ENCODE measurements at regions not wholly inside any gene's neighbourhood (a gene's known extent, or its start where the extent isn't known, plus 50 kb on each side); places are given as distances from the start of the nearest gene placed in this dataset.
"Not testable (repeated sequence)": the region's sequence is repeated elsewhere in the genome, so short reads cannot be mapped to it uniquely, and the experiment has no call there.

GRCh38 chr4:42288876-42289275 lies 108.4 kb upstream of the SHISA3 start:
- not testable (repeated sequence) for DNase-seq

GRCh38 chr4:42292192-42292591 lies 105.1 kb upstream of the SHISA3 start:
- DNase-seq, result not testable (repeated sequence)

- DNase-seq, result no peak
Observed at GRCh38 chr4:42293967-42294813, 103.1 kb upstream of the SHISA3 start.

- no peak for DNase-seq
Observed at GRCh38 chr4:42296196-42296595, 101.1 kb upstream of the SHISA3 start.

- no peak for DNase-seq
Observed at GRCh38 chr4:42302348-42302747, 94.9 kb upstream of the SHISA3 start.

DNA sequence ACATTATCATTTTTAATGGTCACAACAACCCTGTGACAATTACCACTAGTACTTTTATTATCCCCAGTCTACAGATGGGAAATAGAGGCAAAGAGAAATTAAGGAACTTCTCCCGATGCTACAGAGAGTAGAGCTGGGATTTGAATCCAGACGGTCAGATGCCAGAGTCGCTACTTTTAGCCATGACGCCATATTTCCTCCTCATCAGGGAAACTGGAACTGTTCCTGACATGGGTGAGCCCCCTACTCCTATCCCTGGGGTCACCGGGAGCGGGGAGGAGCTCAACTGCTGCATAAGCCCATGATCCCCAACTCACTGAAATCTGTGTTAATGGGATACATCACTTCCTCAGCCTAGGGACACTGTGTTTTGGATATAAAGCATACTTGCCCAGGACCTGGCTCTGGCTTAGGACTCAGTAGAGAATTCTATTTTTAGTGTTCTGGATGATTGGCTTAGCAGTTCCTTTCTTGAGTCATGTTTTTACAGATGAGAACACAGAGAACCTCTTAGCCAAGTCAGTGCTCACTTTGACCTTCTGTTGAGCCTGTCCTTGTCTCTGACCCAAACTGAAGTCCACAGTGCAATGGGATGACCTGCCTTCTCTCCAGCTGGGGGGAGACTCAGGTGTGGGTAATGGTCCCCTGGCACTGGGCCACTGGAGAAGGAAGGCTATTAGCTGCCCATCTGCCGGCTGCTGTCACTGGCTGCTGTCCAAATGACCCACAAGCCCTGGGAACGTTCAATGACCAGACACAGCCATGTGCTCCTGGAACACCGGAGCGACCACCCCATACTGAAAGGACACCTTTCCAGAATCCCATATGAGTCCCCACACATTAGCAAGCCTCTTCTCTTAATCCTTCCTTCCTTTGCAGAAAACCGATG lies 90.8 kb upstream of the SHISA3 start:
- DNase-seq, result no peak

- no peak for DNase-seq
Observed at GRCh38 chr4:42308247-42308646, 89.0 kb upstream of the SHISA3 start.

- DNase-seq, result no peak
Observed at GRCh38 chr4:42309361-42310260, 87.7 kb upstream of the SHISA3 start.

DNA sequence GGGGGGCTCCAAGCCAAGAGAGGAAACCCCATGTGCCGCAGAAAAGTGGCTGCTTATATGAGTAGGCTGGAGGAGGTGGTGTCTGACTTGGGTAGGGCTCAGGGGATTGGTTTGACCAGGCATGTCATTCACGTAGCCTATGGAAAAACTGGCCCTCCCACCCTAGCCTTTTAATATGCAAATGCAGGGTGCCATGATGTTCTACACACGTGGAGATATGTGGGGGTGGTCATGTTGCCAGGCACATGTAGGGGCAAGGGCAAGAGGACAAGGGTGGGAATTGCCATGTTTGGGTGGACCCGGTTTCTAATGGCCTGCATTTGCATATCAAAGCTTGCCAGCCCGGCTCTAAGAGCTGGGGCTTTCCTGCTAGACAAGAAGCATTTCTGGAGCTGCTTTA lies 86.9 kb upstream of the SHISA3 start:
- no peak for DNase-seq

GRCh38 chr4:42310806-42311205 lies 86.5 kb upstream of the SHISA3 start:
- no peak for DNase-seq

DNA sequence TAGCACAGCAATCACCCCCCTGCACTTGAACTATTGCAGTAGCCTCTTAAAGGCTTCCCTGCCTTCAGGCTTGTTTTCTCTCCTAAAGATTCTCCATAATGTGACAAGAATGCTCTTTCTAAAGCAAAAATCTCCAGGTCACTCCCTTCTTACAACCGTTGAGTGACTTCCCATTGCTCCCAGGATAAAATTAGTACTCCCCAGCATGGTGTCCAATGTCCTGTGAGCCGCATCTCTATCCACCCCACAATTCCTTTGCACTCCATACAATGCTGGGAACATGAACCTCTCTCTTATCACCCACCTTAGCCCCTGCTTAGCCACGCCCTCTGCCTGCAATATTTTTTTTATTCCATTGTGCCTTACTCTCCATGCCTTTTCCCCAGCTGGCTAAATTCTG lies 85.7 kb upstream of the SHISA3 start:
- DNase-seq, result no peak

GRCh38 chr4:42313420-42313819 lies 83.9 kb upstream of the SHISA3 start:
- DNase-seq, result not testable (repeated sequence)

DNA sequence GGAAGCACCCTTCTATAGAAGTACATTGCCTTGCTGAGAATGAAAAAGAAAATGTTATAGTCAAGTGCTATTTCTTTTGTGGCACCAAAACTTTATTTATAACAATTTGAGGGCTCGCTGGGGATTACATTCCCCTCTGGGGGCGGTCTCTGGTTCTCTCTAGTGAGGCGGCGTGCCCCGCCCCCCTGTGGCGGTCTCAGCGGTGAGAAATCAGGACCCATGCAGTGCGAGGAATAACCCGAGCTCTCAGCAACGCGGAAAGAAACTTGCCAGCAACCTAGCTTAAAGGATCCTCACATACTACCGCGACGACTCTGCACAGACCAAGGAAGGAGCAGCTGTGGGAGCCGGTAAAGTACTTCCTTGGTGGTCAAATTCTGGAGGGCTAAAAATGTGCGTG lies 83.4 kb upstream of the SHISA3 start:
- no peak for DNase-seq

DNA sequence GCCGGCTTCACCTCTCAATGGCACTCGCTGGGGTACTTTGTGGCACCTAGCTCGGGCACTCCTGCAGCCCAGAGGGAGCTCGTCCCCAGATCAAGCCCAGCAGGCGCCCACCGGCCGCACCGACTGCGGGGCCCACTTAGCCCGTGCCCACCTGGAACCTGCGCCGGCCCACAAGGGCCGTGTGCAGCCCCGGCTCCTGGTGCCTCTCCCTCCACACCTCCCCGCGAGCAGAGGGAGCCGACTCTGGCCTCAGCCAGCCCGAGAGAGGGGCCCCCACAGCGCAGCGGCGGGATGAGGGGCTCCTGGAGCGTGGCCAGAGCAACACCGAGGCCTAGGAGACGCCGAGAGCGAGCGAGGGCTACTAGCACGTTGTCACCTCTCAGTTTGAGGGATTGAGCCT lies 82.1 kb upstream of the SHISA3 start:
- DNase-seq, result no peak

DNA sequence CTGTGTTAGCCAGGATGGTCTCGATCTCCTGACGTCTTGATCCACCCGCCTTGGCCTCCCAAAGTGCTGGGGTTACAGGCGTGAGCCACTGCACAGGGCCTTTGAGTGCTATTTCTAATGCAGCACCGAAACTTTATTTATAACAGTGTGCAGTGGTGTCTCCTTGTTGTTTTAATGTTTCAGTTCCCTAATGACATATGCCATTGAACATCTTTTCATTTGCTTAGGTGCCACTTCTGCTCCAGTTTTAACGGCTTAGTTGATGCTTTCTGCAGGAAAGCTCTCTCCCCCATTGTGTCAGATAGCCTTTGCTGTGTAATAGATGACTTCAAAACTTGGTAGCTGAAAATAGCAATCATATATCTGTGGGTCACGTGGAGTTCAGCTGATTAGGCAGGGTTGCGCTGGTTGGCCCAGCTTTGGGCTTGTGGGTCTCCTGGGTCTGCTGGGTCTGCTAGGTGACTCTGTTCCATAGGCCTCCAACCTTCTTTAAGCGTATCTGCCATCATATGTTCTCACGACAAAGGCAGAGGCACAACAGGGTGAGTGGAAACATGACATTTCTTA lies 76.4 kb upstream of the SHISA3 start:
- DNase-seq, result no peak

DNA sequence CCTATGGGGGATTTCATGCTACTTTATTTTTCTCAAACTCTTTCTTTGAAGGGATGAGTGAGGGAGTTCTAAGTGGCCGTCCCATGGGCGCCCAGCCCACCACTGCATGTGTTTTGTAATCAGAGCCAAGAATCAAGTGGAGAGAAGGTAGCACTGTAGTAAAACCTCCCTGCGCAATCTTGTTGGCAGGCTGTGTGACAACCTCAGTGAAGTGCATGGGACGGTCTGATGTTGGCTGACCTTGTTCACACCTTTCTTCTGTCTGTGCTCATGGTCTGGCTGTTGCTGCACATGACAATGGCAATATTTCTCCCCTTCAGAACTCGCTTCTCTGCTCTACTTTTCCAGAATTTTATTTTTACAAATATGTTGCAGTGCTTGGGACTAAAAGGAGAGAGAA lies 71.2 kb upstream of the SHISA3 start:
- DNase-seq, result no peak

GRCh38 chr4:42326524-42326923 lies 70.8 kb upstream of the SHISA3 start:
- no peak for DNase-seq

DNA sequence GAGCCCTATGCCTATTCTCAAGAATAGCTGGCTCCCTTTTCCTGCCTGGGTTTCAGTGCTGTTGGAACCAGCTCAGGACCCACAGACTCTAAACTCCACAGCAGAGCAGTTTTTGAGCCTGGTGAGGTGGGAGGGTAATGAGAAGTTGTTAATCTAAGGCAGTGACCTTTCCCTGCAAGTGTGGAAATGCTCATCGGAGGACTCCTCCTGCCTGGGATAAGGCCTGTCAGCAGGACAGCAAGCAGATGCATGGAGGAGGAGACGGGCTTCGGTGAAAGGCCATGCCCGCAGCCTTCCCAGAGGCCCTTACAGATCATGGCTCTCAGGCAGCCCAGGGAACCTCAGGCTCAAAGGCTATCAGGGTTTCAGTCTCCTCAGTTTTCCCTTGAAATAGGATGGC lies 70.0 kb upstream of the SHISA3 start:
- no peak for DNase-seq

DNA sequence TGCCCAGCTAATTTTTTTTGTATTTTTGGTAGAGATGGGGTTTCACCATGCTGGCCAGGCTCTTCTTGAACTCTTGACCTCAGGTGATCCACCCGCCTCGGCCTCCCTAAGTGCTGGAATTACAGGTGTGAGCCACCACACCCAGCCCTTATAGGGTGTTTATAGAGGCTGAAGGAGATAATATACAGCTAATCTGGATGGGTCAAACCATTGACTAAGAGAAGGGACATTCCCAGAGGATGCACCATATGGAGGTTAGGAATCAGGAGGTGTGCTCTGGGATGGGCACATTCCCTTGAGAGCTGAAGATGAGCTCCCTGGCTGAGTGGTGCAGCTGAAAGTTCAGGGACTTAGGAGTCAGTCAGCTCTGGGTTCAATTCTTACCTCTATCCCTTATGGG lies 68.3 kb upstream of the SHISA3 start:
- no peak for DNase-seq

DNA sequence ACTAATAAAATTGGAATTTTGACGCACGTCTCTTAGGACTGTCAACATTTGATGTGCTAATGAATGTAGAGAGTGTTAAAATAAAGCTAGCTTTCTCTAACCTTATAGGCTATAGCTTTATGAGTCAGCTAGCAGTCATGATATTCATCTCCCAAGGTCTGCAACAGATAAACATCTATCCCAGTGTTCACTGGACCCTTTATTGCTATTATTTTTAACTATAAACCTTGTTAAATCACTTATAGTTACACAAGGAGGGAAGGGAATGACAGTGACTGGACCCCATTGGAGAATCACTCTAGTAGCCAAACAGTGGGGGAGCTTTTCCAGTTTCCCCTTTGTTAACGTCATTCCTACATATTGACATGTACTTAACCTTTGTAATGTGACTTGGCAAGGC lies 67.9 kb upstream of the SHISA3 start:
- no peak for DNase-seq

GRCh38 chr4:42330002-42330592 lies 67.2 kb upstream of the SHISA3 start:
- no peak for DNase-seq

- no peak for DNase-seq
Observed at GRCh38 chr4:42331040-42331439, 66.2 kb upstream of the SHISA3 start.

All from activated CD4-positive, alpha-beta T cell treated with anti-CD3 and anti-CD28 coated beads, Interleukin-2, amount 50 U/mL, for 16 hours (primary cell).